ENCODE measurements at regions not wholly inside any gene's neighbourhood (a gene's known extent, or its start where the extent isn't known, plus 50 kb on each side); places are given as distances from the start of the nearest gene placed in this dataset.
A peak's percentile ranks its signal among the peaks of the same experiment; 100 is the strongest.

GRCh38 chr1:60894741-60895140 is 187.6 kb upstream of the NFIA start:
- Mint-ChIP-seq H3K27ac (ENCODE audit: unreplicated experiment) (no peak overlapping the region), H3K9me3 (ENCODE audit: unreplicated experiment) (no peaks in the 10 kb centered on the region), H3K4me1 (ENCODE audit: low read depth, unreplicated experiment) (peaks cover 56% of the 10 kb centered on the region), H3K27me3 (ENCODE audit: unreplicated experiment) (peaks cover 4% of the 10 kb centered on the region), H3K4me3 (ENCODE audit: unreplicated experiment) (no peak overlapping the region), H3K36me3 (ENCODE audit: unreplicated experiment) (no peaks in the 10 kb centered on the region)
- DNase-seq = no peak
- TF ChIP-seq CTCF (IDR thresholded peaks at IDR 0.05; ENCODE audit: partially characterized antibody, unreplicated experiment) = no peak

- Mint-ChIP-seq H3K4me1 (ENCODE audit: low read depth, unreplicated experiment) (peaks cover 54% of the 10 kb centered on the region), H3K4me3 (ENCODE audit: unreplicated experiment) (peak overlapping the region; percentile 37), H3K27ac (ENCODE audit: unreplicated experiment) (peak overlapping the region; percentile 71), H3K36me3 (ENCODE audit: unreplicated experiment) (no peaks in the 10 kb centered on the region), H3K27me3 (ENCODE audit: unreplicated experiment) (peaks cover 3% of the 10 kb centered on the region), H3K9me3 (ENCODE audit: unreplicated experiment) (no peaks in the 10 kb centered on the region)
- no peak for DNase-seq
- no peak for TF ChIP-seq CTCF (IDR thresholded peaks at IDR 0.05; ENCODE audit: partially characterized antibody, unreplicated experiment)
Observed at GRCh38 chr1:60894130-60894529, 188.2 kb upstream of the NFIA start.

- peaks cover 54% of the 10 kb centered on the region for H3K4me1 Mint-ChIP-seq (ENCODE audit: low read depth, unreplicated experiment)
- no peak overlapping the region for H3K27ac Mint-ChIP-seq (ENCODE audit: unreplicated experiment)
- H3K36me3 Mint-ChIP-seq (ENCODE audit: unreplicated experiment) = no peaks in the 10 kb centered on the region
- no peak for TF ChIP-seq CTCF (IDR thresholded peaks at IDR 0.05; ENCODE audit: partially characterized antibody, unreplicated experiment)
- no peak overlapping the region for H3K4me3 Mint-ChIP-seq (ENCODE audit: unreplicated experiment)
- no peak for DNase-seq
- peaks cover 2% of the 10 kb centered on the region for H3K27me3 Mint-ChIP-seq (ENCODE audit: unreplicated experiment)
- no peaks in the 10 kb centered on the region for H3K9me3 Mint-ChIP-seq (ENCODE audit: unreplicated experiment)
Observed at GRCh38 chr1:60893136-60893930, 189.0 kb upstream of the NFIA start.

GRCh38 chr1:60891765-60892164 is 190.6 kb upstream of the NFIA start:
- no peaks in the 10 kb centered on the region for H3K36me3 Mint-ChIP-seq (ENCODE audit: unreplicated experiment)
- peaks cover 60% of the 10 kb centered on the region for H3K4me1 Mint-ChIP-seq (ENCODE audit: low read depth, unreplicated experiment)
- no peak for DNase-seq
- H3K9me3 Mint-ChIP-seq (ENCODE audit: unreplicated experiment) = peaks cover under 1% of the 10 kb centered on the region
- H3K27ac Mint-ChIP-seq (ENCODE audit: unreplicated experiment) = peak overlapping the region; percentile 70
- no peak overlapping the region for H3K4me3 Mint-ChIP-seq (ENCODE audit: unreplicated experiment)
- no peak for TF ChIP-seq CTCF (IDR thresholded peaks at IDR 0.05; ENCODE audit: partially characterized antibody, unreplicated experiment)
- peaks cover 6% of the 10 kb centered on the region for H3K27me3 Mint-ChIP-seq (ENCODE audit: unreplicated experiment)

GRCh38 chr1:60891281-60891680 is 191.1 kb upstream of the NFIA start:
- no peak overlapping the region for H3K4me3 Mint-ChIP-seq (ENCODE audit: unreplicated experiment)
- DNase-seq = no peak
- peaks cover 2% of the 10 kb centered on the region for H3K9me3 Mint-ChIP-seq (ENCODE audit: unreplicated experiment)
- H3K4me1 Mint-ChIP-seq (ENCODE audit: low read depth, unreplicated experiment) = peaks cover 62% of the 10 kb centered on the region
- peaks cover 7% of the 10 kb centered on the region for H3K27me3 Mint-ChIP-seq (ENCODE audit: unreplicated experiment)
- H3K36me3 Mint-ChIP-seq (ENCODE audit: unreplicated experiment) = no peaks in the 10 kb centered on the region
- no peak for TF ChIP-seq CTCF (IDR thresholded peaks at IDR 0.05; ENCODE audit: partially characterized antibody, unreplicated experiment)
- H3K27ac Mint-ChIP-seq (ENCODE audit: unreplicated experiment) = peak overlapping the region; percentile 70

Data from glutamatergic neuron (in vitro differentiated cells).